Effector memory CD8-positive, alpha-beta T cell (primary cell): ENCODE measurements at regions not wholly inside any gene's neighbourhood (a gene's known extent, or its start where the extent isn't known, plus 50 kb on each side); places are given as distances from the start of the nearest gene placed in this dataset.

Experiments used
- ATAC-seq: fragments of 150-1000 bp; cut with Tn5 transposase; replicated peaks from 2 replicates; pipeline ENCODE4 v1.10.0; 2021; ENCODE audit warnings: mild to moderate bottlenecking, moderate library complexity
- DNase-seq, 3 experiments: peaks; one replicate each; pipeline ENCODE4 v3.0.0; 2021
- H3K27ac Mint-ChIP-seq, 2 donors: one replicate each; pipeline ENCODE4 v1.8.0; 2022; ENCODE audit warnings: mild to moderate bottlenecking in 2 of 2, mixed read lengths in 2 of 2, moderate library complexity in 2 of 2
- H3K27me3 Mint-ChIP-seq, 2 donors: one replicate each; pipeline ENCODE4 v1.8.0; 2022; ENCODE audit warnings: mixed read lengths in 2 of 2
- H3K36me3 Mint-ChIP-seq: one replicate; pipeline ENCODE4 v1.8.0; 2022; ENCODE audit warnings: mild to moderate bottlenecking, moderate library complexity, mixed read lengths; ENCODE audit not compliant: insufficient read depth
- H3K4me1 Mint-ChIP-seq, 2 donors: one replicate each; pipeline ENCODE4 v1.8.0; 2022; ENCODE audit warnings: low read depth in 2 of 2, mixed read lengths in 2 of 2
- H3K4me3 Mint-ChIP-seq, 2 donors: one replicate each; pipeline ENCODE4 v1.8.0; 2022; ENCODE audit warnings: mild to moderate bottlenecking in 2 of 2, mixed read lengths in 2 of 2, moderate library complexity in 2 of 2
- H3K9me3 Mint-ChIP-seq, 2 donors: one replicate each; pipeline ENCODE4 v1.8.0; 2022; ENCODE audit warnings: mixed read lengths in 2 of 2

- Mint-ChIP-seq H3K27me3 (peaks cover 33 to 39% of the 10 kb centered on the region in 2 donors), H3K4me1 (no peaks in the 10 kb centered on the region)
- no peak for ATAC-seq
These were observed 51.1 kb upstream of the GRIK3 start for GRCh38 chr1:37085393-37085792.

GRCh38 chr1:37089750-37090149, 55.4 kb upstream of the GRIK3 start:
- Mint-ChIP-seq H3K9me3 (no peaks in the 10 kb centered on the region), H3K36me3 (no peaks in the 10 kb centered on the region), H3K27me3 (peaks cover 39 to 50% of the 10 kb centered on the region in 2 donors), H3K4me3 (no peak overlapping the region), H3K27ac (no peak overlapping the region), H3K4me1 (no peaks in the 10 kb centered on the region)
- no peak for DNase-seq
- no peak for ATAC-seq

More at GRCh38 chr1:37085393-37085792, 51.1 kb upstream of the GRIK3 start:
- no peak overlapping the region for H3K4me3 Mint-ChIP-seq
- no peaks in the 10 kb centered on the region for H3K36me3 Mint-ChIP-seq
- H3K27ac Mint-ChIP-seq: no peak overlapping the region
- no peaks in the 10 kb centered on the region for H3K9me3 Mint-ChIP-seq
- DNase-seq: no peak

GRCh38 chr1:37090671-37091070, 56.4 kb upstream of the GRIK3 start:
- DNase-seq (no peak), ATAC-seq (no peak)
- Mint-ChIP-seq H3K4me3 (no peak overlapping the region), H3K36me3 (no peaks in the 10 kb centered on the region), H3K27ac (no peak overlapping the region), H3K9me3 (no peaks in the 10 kb centered on the region), H3K4me1 (no peaks in the 10 kb centered on the region), H3K27me3 (peaks cover 39 to 48% of the 10 kb centered on the region in 2 donors)

GRCh38 chr1:37092937-37093336, 58.6 kb upstream of the GRIK3 start:
- peaks cover 45 to 53% of the 10 kb centered on the region in 2 donors for H3K27me3 Mint-ChIP-seq
- H3K4me3 Mint-ChIP-seq: no peak overlapping the region
- H3K4me1 Mint-ChIP-seq: no peaks in the 10 kb centered on the region
- ATAC-seq (no peak), DNase-seq (no peak)
- H3K27ac Mint-ChIP-seq: no peak overlapping the region
- H3K9me3 Mint-ChIP-seq: no peaks in the 10 kb centered on the region
- no peaks in the 10 kb centered on the region for H3K36me3 Mint-ChIP-seq

- no peaks in the 10 kb centered on the region for H3K9me3 Mint-ChIP-seq
- H3K27ac Mint-ChIP-seq: no peak overlapping the region
- peaks cover 50 to 61% of the 10 kb centered on the region in 2 donors for H3K27me3 Mint-ChIP-seq
- no peak for DNase-seq
- no peak overlapping the region for H3K4me3 Mint-ChIP-seq
- H3K36me3 Mint-ChIP-seq: no peaks in the 10 kb centered on the region
- H3K4me1 Mint-ChIP-seq: no peaks in the 10 kb centered on the region
- no peak for ATAC-seq
These were observed 60.0 kb upstream of the GRIK3 start for GRCh38 chr1:37094302-37094701.

GRCh38 chr1:37096523-37096922, 62.2 kb upstream of the GRIK3 start:
- Mint-ChIP-seq H3K27ac (no peak overlapping the region), H3K4me1 (no peaks in the 10 kb centered on the region), H3K4me3 (no peak overlapping the region), H3K36me3 (no peaks in the 10 kb centered on the region), H3K27me3 (peaks cover 43 to 60% of the 10 kb centered on the region in 2 donors), H3K9me3 (no peaks in the 10 kb centered on the region)
- DNase-seq (no peak), ATAC-seq (no peak)

- H3K9me3 Mint-ChIP-seq: no peaks in the 10 kb centered on the region
- H3K27me3 Mint-ChIP-seq: peaks cover 37 to 54% of the 10 kb centered on the region in 2 donors
- H3K4me3 Mint-ChIP-seq: no peak overlapping the region
- no peak for ATAC-seq
- H3K27ac Mint-ChIP-seq: no peak overlapping the region
- no peaks in the 10 kb centered on the region for H3K4me1 Mint-ChIP-seq
- DNase-seq: no peak
- H3K36me3 Mint-ChIP-seq: no peaks in the 10 kb centered on the region
These were observed 63.4 kb upstream of the GRIK3 start for GRCh38 chr1:37097731-37098130.

- DNase-seq: no peak
- Mint-ChIP-seq H3K27me3 (peaks cover 37 to 49% of the 10 kb centered on the region in 2 donors), H3K27ac (no peak overlapping the region), H3K9me3 (no peaks in the 10 kb centered on the region), H3K36me3 (no peaks in the 10 kb centered on the region), H3K4me3 (no peak overlapping the region), H3K4me1 (no peaks in the 10 kb centered on the region)
- ATAC-seq: no peak
These were observed 63.9 kb upstream of the GRIK3 start for GRCh38 chr1:37098237-37098636.

- H3K4me1 Mint-ChIP-seq: no peaks in the 10 kb centered on the region
These were observed 66.0 kb upstream of the GRIK3 start for GRCh38 chr1:37100310-37100709.

GRCh38 chr1:37102656-37103382, 68.5 kb upstream of the GRIK3 start:
- H3K36me3 Mint-ChIP-seq: peaks cover 2% of the 10 kb centered on the region
- peaks cover 25 to 31% of the 10 kb centered on the region in 2 donors for H3K27me3 Mint-ChIP-seq
- no peaks in the 10 kb centered on the region for H3K9me3 Mint-ChIP-seq
- ATAC-seq (no peak), DNase-seq (no peak)
- no peaks in the 10 kb centered on the region for H3K4me1 Mint-ChIP-seq
- H3K4me3 Mint-ChIP-seq: no peak overlapping the region
- no peak overlapping the region for H3K27ac Mint-ChIP-seq

More at GRCh38 chr1:37100310-37100709, 66.0 kb upstream of the GRIK3 start:
- no peaks in the 10 kb centered on the region for H3K36me3 Mint-ChIP-seq
- no peak overlapping the region for H3K27ac Mint-ChIP-seq
- no peaks in the 10 kb centered on the region for H3K9me3 Mint-ChIP-seq
- no peak overlapping the region for H3K4me3 Mint-ChIP-seq
- no peak for DNase-seq
- H3K27me3 Mint-ChIP-seq: peaks cover 24 to 37% of the 10 kb centered on the region in 2 donors
- no peak for ATAC-seq

GRCh38 chr1:37105911-37106310, 71.6 kb upstream of the GRIK3 start:
- DNase-seq (no peak), ATAC-seq (no peak)
- H3K36me3 Mint-ChIP-seq: peaks cover 2% of the 10 kb centered on the region
- no peaks in the 10 kb centered on the region for H3K4me1 Mint-ChIP-seq
- H3K4me3 Mint-ChIP-seq: no peak overlapping the region
- H3K9me3 Mint-ChIP-seq: no peaks in the 10 kb centered on the region
- H3K27ac Mint-ChIP-seq: no peak overlapping the region
- peaks cover 33 to 40% of the 10 kb centered on the region in 2 donors for H3K27me3 Mint-ChIP-seq

GRCh38 chr1:37107153-37107907, 73.0 kb upstream of the GRIK3 start:
- H3K4me1 Mint-ChIP-seq: no peaks in the 10 kb centered on the region
- no peaks in the 10 kb centered on the region for H3K9me3 Mint-ChIP-seq
- peaks cover 34 to 38% of the 10 kb centered on the region in 2 donors for H3K27me3 Mint-ChIP-seq
- DNase-seq: no peak
- no peak for ATAC-seq
- H3K4me3 Mint-ChIP-seq: no peak overlapping the region
- H3K36me3 Mint-ChIP-seq: peaks cover 2% of the 10 kb centered on the region
- no peak overlapping the region for H3K27ac Mint-ChIP-seq

GRCh38 chr1:37108596-37109188, 74.4 kb upstream of the GRIK3 start:
- DNase-seq (no peak), ATAC-seq (no peak)
- Mint-ChIP-seq H3K36me3 (peaks cover 2% of the 10 kb centered on the region), H3K4me1 (no peaks in the 10 kb centered on the region), H3K4me3 (no peak overlapping the region), H3K9me3 (no peaks in the 10 kb centered on the region), H3K27ac (no peak overlapping the region), H3K27me3 (peaks cover 28 to 31% of the 10 kb centered on the region in 2 donors)

GRCh38 chr1:37112430-37112829, 78.1 kb upstream of the GRIK3 start:
- Mint-ChIP-seq H3K27ac (no peak overlapping the region), H3K4me1 (no peaks in the 10 kb centered on the region), H3K27me3 (peaks cover 28 to 48% of the 10 kb centered on the region in 2 donors), H3K4me3 (no peak overlapping the region), H3K36me3 (no peaks in the 10 kb centered on the region), H3K9me3 (no peaks in the 10 kb centered on the region)
- no peak for DNase-seq
- no peak for ATAC-seq
